Neuronal stem cell (in vitro differentiated cells): ENCODE measurements at regions not wholly inside any gene's neighbourhood (a gene's known extent, or its start where the extent isn't known, plus 50 kb on each side); places are given as distances from the start of the nearest gene placed in this dataset.

Source experiments
- DNase-seq: peaks from one replicate; pipeline ENCODE4 v3.0.0-alpha.2; 2013; ENCODE audit warnings: low spot score
- H2AFZ ChIP-seq: one replicate; pipeline ENCODE4 v1.6.1; 2013; ENCODE audit warnings: mild to moderate bottlenecking, low read length, inconsistent platforms
- H2AK5ac ChIP-seq: 2 replicates; pipeline ENCODE4 v1.6.1; 2013; ENCODE audit warnings: low read depth, mild to moderate bottlenecking, inconsistent platforms, low read length, moderate library complexity, mixed read lengths
- H2BK120ac ChIP-seq: 2 replicates; pipeline ENCODE4 v1.6.1; 2013; ENCODE audit warnings: low read depth, mild to moderate bottlenecking, inconsistent platforms, low read length, moderate library complexity, mixed read lengths
- H2BK12ac ChIP-seq: one replicate; pipeline ENCODE4 v1.6.1; 2013; ENCODE audit warnings: low read length, inconsistent platforms
- H2BK15ac ChIP-seq: 2 replicates; pipeline ENCODE4 v1.6.1; 2013; ENCODE audit warnings: mild to moderate bottlenecking, low read length, inconsistent platforms, mixed read lengths
- H2BK5ac ChIP-seq: one replicate; pipeline ENCODE4 v1.6.1; 2013; ENCODE audit warnings: inconsistent platforms, mild to moderate bottlenecking, low read length, moderate library complexity
- H3K14ac ChIP-seq: one replicate; pipeline ENCODE4 v1.6.1; 2013; ENCODE audit warnings: low read length, inconsistent platforms
- H3K18ac ChIP-seq: 2 replicates; pipeline ENCODE4 v1.6.1; 2013; ENCODE audit warnings: low read length, inconsistent platforms
- H3K23ac ChIP-seq: 2 replicates; pipeline ENCODE4 v1.6.1; 2013; ENCODE audit warnings: low read depth, mild to moderate bottlenecking, mixed read lengths, low read length, inconsistent platforms; ENCODE audit not compliant: poor library complexity
- H3K27ac ChIP-seq: replicated peaks from 3 replicates; pipeline ENCODE4 v1.5.1; 2013; ENCODE audit warnings: low read length, inconsistent platforms
- H3K27me3 ChIP-seq, 3 experiments: 2 replicates each; pipeline ENCODE4 v1.6.1; 2013; ENCODE audit warnings: low read length in 3 of 3, mild to moderate bottlenecking in 2 of 3, inconsistent platforms in 1 of 3, low read depth in 1 of 3, mixed read lengths in 1 of 3, moderate library complexity in 1 of 3; ENCODE audit not compliant: control insufficient read depth in 3 of 3, insufficient read depth in 3 of 3
- H3K36me3 ChIP-seq, 2 donors: replicated peaks in 1 of 2; 2 replicates each; pipeline ENCODE4 v1.6.1; 2013; ENCODE audit warnings: low read length in 2 of 2; ENCODE audit not compliant: control insufficient read depth in 2 of 2, insufficient read depth in 2 of 2
- H3K4ac ChIP-seq: 2 replicates; pipeline ENCODE4 v1.6.1; 2013; ENCODE audit warnings: inconsistent platforms, mild to moderate bottlenecking, low read length, moderate library complexity
- H3K4me1 ChIP-seq, 2 donors: 1 replicate in 1 of 2; 2 replicates in 1 of 2; pipeline ENCODE4 v1.6.1; 2013; ENCODE audit warnings: low read length in 2 of 2, low read depth in 1 of 2; ENCODE audit not compliant: control insufficient read depth in 2 of 2, insufficient read depth in 1 of 2
- H3K4me2 ChIP-seq: one replicate; pipeline ENCODE4 v1.6.1; 2013; ENCODE audit warnings: mild to moderate bottlenecking, low read length, inconsistent platforms; ENCODE audit not compliant: insufficient read depth, poor library complexity, severe bottlenecking
- H3K4me3 ChIP-seq, 2 donors: 2 replicates each; pipeline ENCODE4 v1.5.1; 2013; ENCODE audit warnings: low read length in 2 of 2, mild to moderate bottlenecking in 2 of 2, inconsistent platforms in 1 of 2, moderate library complexity in 1 of 2
- H3K79me1 ChIP-seq: one replicate; pipeline ENCODE4 v1.6.1; 2013; ENCODE audit warnings: low read depth, mild to moderate bottlenecking, inconsistent platforms, low read length, moderate library complexity
- H3K9ac ChIP-seq: one replicate; pipeline ENCODE4 v1.6.1; 2013; ENCODE audit warnings: mild to moderate bottlenecking, low read depth, low read length, inconsistent platforms; ENCODE audit not compliant: poor library complexity
- H3K9me3 ChIP-seq, 2 donors: replicated peaks in 1 of 2; 2 replicates each; pipeline versions ENCODE3 to v1.6.1; 2013; ENCODE audit warnings: low read length in 2 of 2, mild to moderate bottlenecking in 2 of 2, inconsistent platforms in 1 of 2, low read depth in 1 of 2, mixed read lengths in 1 of 2, moderate library complexity in 1 of 2; ENCODE audit not compliant: control insufficient read depth in 2 of 2, insufficient read depth in 1 of 2
- H4K8ac ChIP-seq: one replicate; pipeline ENCODE4 v1.6.1; 2013; ENCODE audit warnings: low read depth, mild to moderate bottlenecking, inconsistent platforms, low read length, moderate library complexity
- H4K91ac ChIP-seq: one replicate; pipeline ENCODE4 v1.6.1; 2013; ENCODE audit warnings: low read length, low read depth, mild to moderate bottlenecking, inconsistent platforms; ENCODE audit not compliant: poor library complexity
- WGBS, 2 donors: extraction: QIAGEN DNeasy Blood & Tissue Kit; methylation state at CpG; one replicate each; pipeline ENCODE4 v1.1.7; 2013; ENCODE audit warnings: missing lambda C conversion rate in 2 of 2, mixed read lengths in 1 of 2; ENCODE audit not compliant: insufficient read length in 2 of 2, insufficient replicate concordance in 1 of 2; ENCODE audit errors: extremely low coverage in 2 of 2; 5-methylcytosine and 5-hydroxymethylcytosine counted together

DNA sequence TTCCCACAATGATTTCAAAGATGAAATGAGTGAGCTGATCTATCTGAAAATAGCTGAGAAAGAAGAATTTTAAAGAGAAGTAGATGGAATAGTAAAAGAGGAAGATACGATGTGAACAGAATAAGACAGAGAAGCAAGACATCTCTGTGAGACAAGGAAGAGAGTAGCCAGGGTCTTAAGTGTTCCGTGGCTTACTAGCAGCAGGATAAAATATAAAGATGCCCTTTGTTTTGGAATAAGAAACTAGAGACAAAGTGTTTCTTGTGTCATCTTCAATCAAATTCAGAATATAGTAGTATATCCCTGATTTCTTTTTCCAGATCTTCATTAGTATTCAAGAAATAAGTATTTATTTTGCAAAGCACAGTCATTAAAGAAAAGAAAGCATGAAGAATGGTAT is 281.0 kb upstream of the NECTIN3 start:
- no peak overlapping the region for H4K8ac ChIP-seq
- H3K27me3 ChIP-seq, result no peaks in the 10 kb centered on the region
- no peak overlapping the region for H2BK15ac ChIP-seq
- H3K4ac ChIP-seq, result no peak overlapping the region
- H3K14ac ChIP-seq, result no peak overlapping the region
- no peak overlapping the region for H3K9ac ChIP-seq
- no peak overlapping the region for H2AK5ac ChIP-seq
- no peak overlapping the region for H2BK5ac ChIP-seq
- WGBS, 2 donors, result 100% methylated on average over 1 of the region's 2 CpGs
- H3K36me3 ChIP-seq, result no peaks in the 10 kb centered on the region
- H2AFZ ChIP-seq, result no peak overlapping the region
- no peak overlapping the region for H4K91ac ChIP-seq
- no peak overlapping the region for H2BK120ac ChIP-seq
- no peak for DNase-seq
- no peak overlapping the region for H3K4me3 ChIP-seq
- H3K27ac ChIP-seq, result no peak overlapping the region
- peaks cover 0 to 2% of the 10 kb centered on the region in 2 donors for H3K4me1 ChIP-seq
- H3K4me2 ChIP-seq, result no peak overlapping the region
- no peak overlapping the region for H3K18ac ChIP-seq
- H3K9me3 ChIP-seq, result peaks cover 0 to 3% of the 10 kb centered on the region in 2 donors
- H3K23ac ChIP-seq, result no peak overlapping the region
- H2BK12ac ChIP-seq, result no peak overlapping the region
- no peaks in the 10 kb centered on the region for H3K79me1 ChIP-seq

DNA sequence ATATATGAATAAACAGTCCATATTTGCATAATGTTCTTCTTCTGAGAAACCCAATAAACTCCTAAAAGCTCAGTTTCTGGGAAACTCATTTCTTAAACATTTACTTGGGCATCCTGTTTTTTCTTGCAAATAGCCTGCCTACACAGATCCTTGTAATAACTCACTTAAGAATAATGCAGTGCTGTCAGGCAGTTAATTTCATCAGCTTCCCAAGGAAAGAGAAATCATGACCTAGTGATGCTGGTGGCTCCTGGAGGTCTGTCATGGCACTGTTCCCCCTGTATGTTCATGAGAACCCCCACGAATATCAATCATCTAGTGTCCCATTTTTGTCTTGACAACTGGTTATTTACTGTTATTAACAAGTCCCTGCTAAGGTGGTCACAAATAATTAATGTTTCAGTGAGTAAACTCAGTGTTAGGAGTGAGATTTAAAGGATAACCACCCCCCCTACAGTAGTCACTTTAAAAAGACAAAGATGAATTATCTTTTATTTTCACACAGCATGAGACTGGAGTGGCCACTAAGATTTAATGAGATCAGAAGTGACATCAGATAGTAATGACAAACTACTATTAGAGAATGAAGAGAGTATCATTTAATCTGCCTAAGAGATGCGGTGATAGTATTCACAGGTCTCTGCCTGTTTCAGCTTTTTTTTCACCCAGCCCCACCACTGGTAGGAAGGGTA is 279.5 kb upstream of the NECTIN3 start:
- Histone ChIP-seq H3K9ac (no peak overlapping the region), H3K27me3 (no peaks in the 10 kb centered on the region), H3K4ac (no peak overlapping the region), H3K18ac (no peak overlapping the region), H3K4me3 (no peak overlapping the region), H3K4me1 (peaks cover 0 to 2% of the 10 kb centered on the region in 2 donors), H3K79me1 (no peaks in the 10 kb centered on the region), H4K91ac (no peak overlapping the region), H3K14ac (no peak overlapping the region), H2BK12ac (no peak overlapping the region), H3K27ac (no peak overlapping the region), H3K9me3 (peaks cover 0 to 3% of the 10 kb centered on the region in 2 donors), H3K4me2 (no peak overlapping the region), H3K23ac (no peak overlapping the region), H2BK5ac (no peak overlapping the region), H3K36me3 (no peaks in the 10 kb centered on the region), H2AK5ac (no peak overlapping the region), H2AFZ (no peak overlapping the region), H2BK120ac (no peak overlapping the region), H4K8ac (no peak overlapping the region), H2BK15ac (no peak overlapping the region)
- WGBS, 2 donors, result no CpG with 5 or more reads among the region's 2 CpGs
- DNase-seq, result no peak

DNA sequence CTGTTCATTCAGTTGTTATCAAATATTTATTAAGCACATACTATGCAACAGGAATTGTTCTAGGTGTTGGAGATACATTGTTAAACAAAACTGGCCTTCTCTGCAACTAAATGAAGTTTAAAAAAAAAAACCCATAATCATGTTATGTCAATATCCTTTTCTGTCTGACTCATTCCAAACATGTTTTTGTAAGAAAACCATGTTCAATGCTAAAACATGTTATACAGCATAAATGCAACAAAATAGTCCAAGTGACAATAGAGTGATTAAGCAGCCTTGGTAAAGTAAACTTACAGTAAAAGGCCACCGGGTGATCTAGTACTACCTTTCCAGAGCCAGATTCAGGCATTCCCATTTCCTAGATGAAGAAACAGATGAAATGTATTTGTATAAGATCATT is 278.0 kb upstream of the NECTIN3 start:
- no peak overlapping the region for H2AFZ ChIP-seq
- H3K4me2 ChIP-seq, result no peak overlapping the region
- no peak overlapping the region for H3K27ac ChIP-seq
- H3K14ac ChIP-seq, result no peak overlapping the region
- H3K4me3 ChIP-seq, result no peak overlapping the region
- peaks cover 0 to 2% of the 10 kb centered on the region in 2 donors for H3K4me1 ChIP-seq
- no peak overlapping the region for H3K18ac ChIP-seq
- H2BK120ac ChIP-seq, result no peak overlapping the region
- H2AK5ac ChIP-seq, result no peak overlapping the region
- no peak overlapping the region for H3K9ac ChIP-seq
- no peak overlapping the region for H4K8ac ChIP-seq
- no peak for DNase-seq
- no peak overlapping the region for H2BK15ac ChIP-seq
- no peaks in the 10 kb centered on the region for H3K36me3 ChIP-seq
- H3K9me3 ChIP-seq, result peaks cover 0 to under 1% of the 10 kb centered on the region in 2 donors
- H4K91ac ChIP-seq, result no peak overlapping the region
- H3K23ac ChIP-seq, result no peak overlapping the region
- no peak overlapping the region for H3K4ac ChIP-seq
- H3K27me3 ChIP-seq, result no peaks in the 10 kb centered on the region
- H3K79me1 ChIP-seq, result no peaks in the 10 kb centered on the region
- H2BK12ac ChIP-seq, result no peak overlapping the region
- WGBS, 2 donors, result no CpG with 5 or more reads among the region's 1 CpG
- no peak overlapping the region for H2BK5ac ChIP-seq

DNA sequence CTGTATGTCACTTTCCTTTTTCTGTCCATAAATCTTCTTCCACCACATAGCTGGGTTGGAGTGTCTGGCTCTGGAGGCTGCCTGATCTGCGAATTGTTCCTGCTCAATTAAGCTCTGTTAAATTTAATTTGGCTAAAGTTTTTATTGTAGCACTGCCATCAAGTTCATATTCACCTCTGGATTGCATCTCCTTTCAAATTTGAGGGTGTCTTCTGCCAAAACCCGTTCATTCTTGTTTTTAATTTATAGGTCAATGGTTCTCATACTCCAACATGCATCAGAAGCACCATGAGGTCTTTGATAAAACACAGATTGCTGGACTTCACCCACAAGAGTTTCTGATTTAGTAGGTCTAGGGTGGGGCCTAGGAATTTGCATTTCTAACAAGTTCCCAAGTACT is 276.5 kb upstream of the NECTIN3 start:
- no peak overlapping the region for H4K8ac ChIP-seq
- H4K91ac ChIP-seq, result no peak overlapping the region
- no peaks in the 10 kb centered on the region for H3K79me1 ChIP-seq
- H2AK5ac ChIP-seq, result no peak overlapping the region
- peaks cover 0 to 2% of the 10 kb centered on the region in 2 donors for H3K4me1 ChIP-seq
- no peak overlapping the region for H2BK5ac ChIP-seq
- no CpG with 5 or more reads among the region's 2 CpGs for WGBS, 2 donors
- no peak overlapping the region for H3K18ac ChIP-seq
- no peak overlapping the region for H2BK120ac ChIP-seq
- no peak overlapping the region for H3K4ac ChIP-seq
- no peak overlapping the region for H3K9ac ChIP-seq
- H3K27ac ChIP-seq, result no peak overlapping the region
- no peak for DNase-seq
- no peaks in the 10 kb centered on the region for H3K27me3 ChIP-seq
- no peak overlapping the region for H3K4me2 ChIP-seq
- H3K36me3 ChIP-seq, result no peaks in the 10 kb centered on the region
- no peak overlapping the region for H3K14ac ChIP-seq
- no peak overlapping the region for H2BK15ac ChIP-seq
- H2AFZ ChIP-seq, result no peak overlapping the region
- H2BK12ac ChIP-seq, result no peak overlapping the region
- no peak overlapping the region for H3K4me3 ChIP-seq
- no peak overlapping the region for H3K23ac ChIP-seq
- no peaks in the 10 kb centered on the region for H3K9me3 ChIP-seq
